ENCODE measurements at regions not wholly inside any gene's neighbourhood (a gene's known extent, or its start where the extent isn't known, plus 50 kb on each side); places are given as distances from the start of the nearest gene placed in this dataset.
"Not testable (repeated sequence)": the region's sequence is repeated elsewhere in the genome, so short reads cannot be mapped to it uniquely, and the experiment has no call there.

DNA sequence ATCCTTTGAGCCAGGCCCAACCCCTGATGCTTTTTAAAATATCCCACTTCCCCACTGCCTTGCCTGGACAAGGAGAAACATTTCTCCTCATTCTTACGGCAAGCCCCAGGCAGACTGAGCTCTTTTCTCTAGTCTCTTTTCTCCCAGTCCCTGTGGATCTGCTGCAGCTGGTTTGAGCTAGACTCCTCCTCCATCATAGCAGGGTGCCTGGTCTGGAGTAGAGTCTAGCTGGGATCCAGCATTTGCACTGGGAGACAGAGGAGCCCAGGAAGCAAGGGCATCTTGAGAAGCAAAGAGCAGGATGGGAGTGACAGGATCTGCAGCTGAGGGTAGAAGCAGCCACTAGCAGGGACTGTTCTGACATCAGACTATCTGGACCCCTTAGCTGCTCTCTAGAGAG lies 562.3 kb upstream of the COBL start:
- FAIRE-seq, result no peak

DNA sequence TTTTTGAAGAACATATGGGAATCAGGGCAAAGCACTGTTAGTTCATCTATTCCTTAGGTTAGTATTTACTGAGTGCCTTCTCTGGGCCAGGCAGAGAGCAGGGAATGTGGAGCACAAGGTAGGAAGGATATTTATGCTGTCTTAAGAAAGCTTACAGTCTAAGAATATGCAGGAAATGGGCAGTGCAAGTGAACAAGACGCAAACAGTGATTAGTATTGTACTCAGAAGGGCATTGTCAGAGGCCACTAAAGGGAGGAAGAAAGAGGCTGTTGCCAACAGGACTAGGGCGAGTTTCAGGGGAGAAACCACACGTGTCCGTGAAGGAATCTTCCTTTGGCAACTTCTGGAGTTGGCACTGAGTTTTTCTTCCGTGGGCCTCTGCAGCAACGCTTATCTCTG lies 552.8 kb upstream of the COBL start:
- no peak for FAIRE-seq

DNA sequence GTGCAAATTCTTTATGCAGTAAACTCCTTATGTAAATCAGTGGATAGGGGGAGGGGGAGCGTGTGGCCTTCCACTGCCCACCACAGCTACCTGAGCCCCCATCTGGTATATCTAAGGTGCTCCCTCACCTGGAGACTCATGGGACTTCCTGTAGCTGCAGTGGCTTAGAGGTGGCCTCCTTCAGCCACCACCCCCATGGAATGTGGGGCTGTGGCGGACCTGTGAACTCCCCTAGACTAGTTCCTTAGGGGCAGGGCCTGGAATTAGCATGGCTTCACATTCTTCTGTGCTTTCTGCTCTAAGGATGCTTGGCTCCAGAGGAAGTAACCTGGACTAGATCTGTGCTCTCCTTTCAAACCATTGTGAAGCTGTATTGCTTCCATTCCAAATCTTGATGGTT lies 550.5 kb upstream of the COBL start:
- FAIRE-seq, result no peak

DNA sequence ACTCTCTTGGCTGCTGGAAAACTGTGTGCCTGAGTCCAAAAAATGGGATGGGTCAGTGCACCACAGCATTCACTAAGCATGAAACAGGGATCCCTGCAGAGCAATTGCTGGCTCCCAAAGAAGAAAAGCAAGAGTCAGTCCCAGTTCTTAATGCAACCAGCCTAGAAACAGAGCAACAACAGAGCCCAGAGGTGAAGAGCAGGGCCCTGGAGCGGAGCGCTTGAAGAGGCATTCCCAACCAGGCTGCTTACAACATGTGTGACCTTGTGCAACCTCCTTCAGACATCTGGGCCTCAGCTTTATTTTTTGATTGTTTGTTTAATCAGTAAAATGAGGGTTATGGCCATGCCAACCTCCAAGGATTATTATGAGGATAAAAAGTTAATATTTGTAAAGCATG lies 543.7 kb upstream of the COBL start:
- no peak for FAIRE-seq

DNA sequence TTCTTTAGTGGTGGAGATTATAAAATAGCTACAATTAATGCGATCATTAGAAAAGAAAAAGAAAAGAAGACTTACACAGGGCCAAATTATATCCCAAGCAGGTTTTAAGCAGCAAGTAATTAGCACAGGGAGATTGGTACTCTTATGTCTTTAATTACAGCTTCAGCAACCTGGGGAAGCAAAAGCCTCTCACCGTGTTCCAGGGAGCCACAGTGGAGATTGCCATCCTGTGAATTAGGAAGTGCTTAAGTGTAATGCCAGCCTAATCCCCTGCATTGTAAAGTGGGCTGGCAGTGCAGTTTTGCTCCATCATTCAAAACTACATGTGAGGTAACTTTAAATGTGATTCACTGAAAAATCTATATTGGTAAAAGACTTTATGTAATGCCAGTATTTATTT lies 533.5 kb upstream of the COBL start:
- no peak for FAIRE-seq

DNA sequence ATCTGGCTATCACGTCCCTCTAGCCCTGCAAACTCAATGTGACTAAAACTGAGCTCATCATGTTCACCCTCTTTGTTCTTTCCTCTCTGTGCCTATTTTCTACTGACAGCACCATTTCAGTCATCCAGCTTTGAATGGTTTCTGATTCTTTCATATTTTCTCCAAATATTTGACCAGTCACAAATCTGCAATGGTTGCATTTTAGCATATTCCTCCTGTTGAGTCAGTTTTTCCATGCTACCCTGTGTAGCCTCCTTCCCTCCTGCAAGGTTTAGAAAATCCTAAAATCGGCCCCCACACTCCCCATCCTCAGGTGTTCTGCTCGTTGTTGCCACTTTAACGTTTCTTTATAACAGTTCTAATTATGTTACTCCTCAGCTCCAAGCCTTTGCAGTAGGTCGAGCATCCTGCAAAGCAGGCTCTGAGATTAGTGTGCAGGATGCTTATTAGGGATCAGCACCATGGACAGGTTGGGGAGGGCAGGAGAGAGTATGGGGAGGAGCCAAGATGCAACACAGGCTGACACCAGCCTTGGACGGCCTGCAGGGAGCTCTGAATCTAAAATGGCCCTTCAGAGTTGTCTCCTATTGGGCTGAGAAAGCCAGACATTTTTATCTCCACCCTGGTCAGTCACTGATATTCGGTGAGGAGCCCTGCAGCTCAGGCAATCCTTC lies 531.0 kb upstream of the COBL start:
- no peak for FAIRE-seq

DNA sequence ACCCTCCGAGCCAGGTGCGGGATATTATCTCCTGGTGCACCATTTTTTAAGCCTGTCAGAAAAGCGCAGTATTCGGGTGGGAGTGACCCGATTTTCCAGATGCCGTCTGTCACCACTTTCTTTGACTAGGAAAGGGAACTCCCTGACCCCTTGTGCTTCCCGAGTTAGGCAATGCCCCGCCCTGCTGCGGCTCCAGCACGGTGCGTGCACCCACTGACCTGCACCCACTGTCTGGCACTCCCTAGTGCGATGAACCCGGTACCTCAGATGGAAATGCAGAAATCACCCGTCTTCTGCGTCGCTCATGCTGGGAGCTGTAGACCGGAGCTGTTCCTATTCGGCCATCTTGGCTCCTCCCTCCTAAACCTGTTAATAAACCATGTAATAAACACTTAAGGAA lies 522.5 kb upstream of the COBL start:
- FAIRE-seq, result not testable (repeated sequence)

DNA sequence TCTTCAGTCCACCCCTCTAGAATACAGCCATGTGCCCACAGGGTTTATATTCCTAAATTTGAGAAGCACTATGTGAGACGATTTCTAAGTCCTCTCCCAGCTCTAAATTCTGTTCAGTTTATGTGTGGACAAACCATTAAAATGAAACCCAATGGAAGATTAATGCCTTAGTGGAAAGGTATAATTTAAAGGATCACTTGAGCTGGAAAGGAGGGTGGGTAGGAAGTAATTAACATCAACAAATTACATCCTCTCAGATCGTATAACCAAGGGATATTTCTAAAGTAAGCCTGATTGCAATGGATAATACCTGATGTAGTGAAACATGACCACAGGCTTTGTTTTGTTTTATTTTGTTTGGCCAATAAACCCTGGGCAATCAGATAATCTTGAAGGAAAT lies 511.0 kb upstream of the COBL start:
- no peak for FAIRE-seq

DNA sequence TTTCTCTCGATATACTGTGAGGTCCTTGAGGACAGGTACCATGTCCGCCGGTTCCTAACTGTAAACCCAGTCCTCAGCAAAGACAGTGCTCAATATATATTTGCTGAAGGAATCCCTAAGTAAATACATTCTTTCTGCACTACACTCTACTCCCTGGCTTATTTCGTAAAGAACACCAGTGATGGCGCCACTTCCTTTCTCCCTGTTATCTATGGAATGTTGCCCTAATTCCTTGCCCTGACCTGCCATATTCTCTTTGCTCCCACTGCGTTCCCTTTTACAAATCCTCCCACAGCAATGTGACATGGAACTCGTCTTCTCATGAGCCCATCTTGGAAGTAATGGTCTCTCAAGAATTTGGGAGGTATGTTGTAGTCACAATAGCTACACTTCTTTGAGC lies 507.4 kb upstream of the COBL start:
- FAIRE-seq, result no peak

DNA sequence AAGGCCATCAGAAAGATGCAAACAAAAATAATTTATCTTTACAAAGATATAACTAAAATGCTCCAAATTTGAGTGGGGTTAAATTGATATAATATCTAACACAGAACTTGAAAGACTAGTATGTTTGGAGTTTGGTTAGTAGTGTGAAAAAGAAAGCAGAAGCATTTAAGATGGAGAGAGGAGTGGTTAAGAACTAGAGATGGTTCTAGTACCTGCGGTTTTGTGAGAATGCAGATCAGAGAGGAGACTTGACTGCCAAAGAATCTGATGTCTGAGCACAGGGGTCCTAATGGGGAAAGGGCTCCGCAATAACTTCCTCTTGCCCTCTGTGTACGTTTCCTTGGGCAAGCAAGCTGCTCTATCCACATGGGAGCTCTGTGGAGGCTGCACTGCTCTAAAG lies 506.8 kb upstream of the COBL start:
- FAIRE-seq, result no peak

DNA sequence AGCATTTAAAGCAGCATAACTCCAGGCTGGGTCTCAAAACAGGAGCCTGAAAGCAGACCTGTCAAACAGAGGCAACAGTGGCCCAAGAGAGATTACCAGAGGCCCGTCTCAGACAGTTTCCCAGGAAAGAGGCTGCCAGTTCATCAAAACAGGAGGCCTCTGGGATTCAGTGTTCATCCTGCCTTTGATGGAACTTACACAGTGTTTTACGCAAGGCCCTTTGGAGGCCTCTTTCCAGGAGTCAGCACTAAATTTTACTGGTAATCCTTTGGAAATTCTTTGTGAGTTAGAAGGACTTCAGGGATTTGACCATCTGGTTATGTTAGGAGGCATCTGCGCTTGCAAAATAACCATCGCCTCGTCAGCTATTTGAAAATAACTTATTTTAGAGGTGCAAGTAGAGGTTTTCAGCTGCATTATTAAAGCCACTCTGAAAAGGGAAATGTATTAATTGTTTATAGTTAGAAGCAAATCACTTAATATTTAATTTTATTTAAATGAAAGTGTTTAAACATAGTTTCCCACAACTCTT lies 501.2 kb upstream of the COBL start:
- no peak for FAIRE-seq

DNA sequence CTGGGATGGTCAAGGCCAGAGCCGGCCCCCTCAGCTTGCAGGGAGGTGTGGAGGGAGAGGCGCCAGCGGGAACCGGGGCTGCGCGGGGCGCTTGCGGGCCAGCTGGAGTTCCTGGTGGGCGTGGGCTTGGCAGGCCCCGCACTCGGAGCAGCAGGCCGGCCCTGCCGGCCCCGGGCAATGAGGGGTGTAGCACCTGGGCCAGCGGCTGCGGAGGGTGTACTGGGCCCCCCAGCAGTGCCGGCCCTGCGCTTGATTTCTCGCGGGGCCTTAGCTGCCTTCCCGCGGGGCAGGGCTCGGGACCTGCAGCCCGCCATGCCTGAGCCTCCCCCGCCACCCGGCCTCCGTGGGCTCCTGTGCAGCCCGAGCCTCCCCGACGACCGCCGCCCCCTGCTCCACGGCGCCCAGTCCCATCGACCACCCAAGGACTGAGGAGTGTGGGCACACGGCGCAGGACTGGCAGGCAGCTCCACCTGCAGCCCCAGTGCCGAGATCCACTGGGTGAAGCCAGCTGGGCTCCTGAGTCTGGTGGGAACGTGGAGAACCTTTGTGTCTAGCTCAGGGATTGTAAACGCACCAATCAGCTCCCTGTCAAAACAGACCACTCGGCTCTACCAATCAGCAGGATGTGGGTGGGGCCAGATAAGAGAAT lies 489.3 kb upstream of the COBL start:
- FAIRE-seq, result not testable (repeated sequence)

DNA sequence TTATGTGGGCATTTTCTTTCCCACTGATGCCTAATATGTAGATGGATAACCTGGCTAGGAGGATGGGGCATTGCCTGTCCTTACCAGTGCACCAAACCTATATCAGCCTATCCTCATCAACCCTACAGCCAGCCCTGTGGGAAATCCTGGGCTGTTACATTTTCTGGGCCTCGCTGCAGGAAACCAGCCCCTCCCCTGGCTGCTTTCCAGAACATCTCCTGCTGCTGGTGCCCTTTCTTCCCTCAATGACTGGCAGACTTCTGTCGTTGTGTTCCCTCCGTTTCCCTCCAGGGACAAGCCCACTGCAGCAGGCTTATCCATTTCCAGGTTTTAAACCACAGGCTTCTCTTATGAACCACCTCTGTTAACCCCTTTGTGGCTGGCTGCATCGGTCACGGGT lies 486.1 kb upstream of the COBL start:
- no peak for FAIRE-seq

DNA sequence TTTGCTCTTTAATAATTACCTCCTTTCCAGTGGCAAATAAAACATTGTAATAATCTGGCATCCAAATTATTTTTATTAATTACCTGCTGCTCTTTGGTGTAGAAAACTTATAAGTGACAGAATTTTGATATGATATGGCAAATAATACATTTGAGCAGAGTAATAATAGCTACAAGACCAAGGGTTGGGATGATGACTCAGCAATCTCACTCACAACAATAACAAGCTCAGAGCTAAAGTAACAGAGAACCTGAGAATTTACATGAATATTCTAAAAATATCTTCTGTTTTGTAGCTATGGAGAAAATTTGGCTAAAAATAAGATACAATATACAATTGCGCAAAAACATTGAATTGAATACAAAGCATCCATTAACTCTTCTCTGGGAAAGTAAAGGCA lies 480.8 kb upstream of the COBL start:
- FAIRE-seq, result no peak

DNA sequence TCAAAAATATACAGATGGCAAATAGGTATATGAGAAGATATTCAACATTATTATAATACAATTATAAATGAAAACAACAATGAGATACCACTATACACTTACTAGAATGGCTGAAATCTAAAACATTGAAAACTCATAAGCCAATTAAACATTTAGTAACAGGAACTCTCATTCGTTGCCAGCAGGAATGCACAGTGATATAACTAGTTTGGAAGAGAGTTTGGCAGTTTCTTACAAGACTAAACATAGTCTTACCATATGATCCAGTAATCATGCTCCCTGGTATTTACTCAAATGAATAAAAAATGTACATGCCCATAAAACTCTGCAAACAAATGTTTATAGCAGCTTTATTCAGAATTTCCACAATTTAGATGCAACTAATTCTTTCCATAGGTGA lies 476.2 kb upstream of the COBL start:
- FAIRE-seq, result no peak

DNA sequence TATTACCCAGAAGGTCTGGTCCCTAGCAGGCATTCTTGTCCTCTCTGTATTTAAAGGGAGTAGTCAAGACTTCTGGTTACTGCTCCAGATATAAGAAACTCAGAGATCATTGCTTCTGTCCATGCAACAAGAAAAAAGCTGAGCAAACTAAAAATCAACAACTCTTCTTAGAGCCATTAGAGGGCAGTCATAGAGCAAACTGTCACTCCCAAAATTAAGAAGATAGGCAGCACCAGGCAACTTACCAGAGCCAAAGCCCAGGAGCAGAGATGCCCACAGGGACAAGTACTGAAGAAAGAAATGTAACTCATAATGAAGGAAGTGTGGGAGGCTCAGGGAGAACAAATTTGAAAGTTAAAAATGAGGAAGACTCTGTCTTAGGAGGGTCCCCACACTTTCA lies 472.9 kb upstream of the COBL start:
- no peak for FAIRE-seq

DNA sequence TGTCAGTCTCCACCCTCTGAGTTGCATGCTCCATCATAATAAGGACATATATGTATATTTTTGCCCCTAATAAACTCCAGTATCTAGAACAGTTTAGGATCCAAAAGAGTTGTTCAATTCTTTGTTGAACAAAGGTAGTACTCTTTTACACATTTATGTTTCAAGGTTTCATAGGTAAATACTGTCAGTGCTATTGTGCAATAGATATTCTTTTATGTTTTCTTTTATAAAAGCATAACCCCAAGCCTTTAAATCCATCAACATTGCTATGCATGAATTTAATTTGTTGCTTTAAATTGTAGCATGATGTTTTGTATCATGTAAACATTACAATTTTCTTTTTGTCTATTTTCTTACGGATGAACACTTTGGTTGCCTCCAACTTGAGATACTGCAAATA lies 469.7 kb upstream of the COBL start:
- no peak for FAIRE-seq

DNA sequence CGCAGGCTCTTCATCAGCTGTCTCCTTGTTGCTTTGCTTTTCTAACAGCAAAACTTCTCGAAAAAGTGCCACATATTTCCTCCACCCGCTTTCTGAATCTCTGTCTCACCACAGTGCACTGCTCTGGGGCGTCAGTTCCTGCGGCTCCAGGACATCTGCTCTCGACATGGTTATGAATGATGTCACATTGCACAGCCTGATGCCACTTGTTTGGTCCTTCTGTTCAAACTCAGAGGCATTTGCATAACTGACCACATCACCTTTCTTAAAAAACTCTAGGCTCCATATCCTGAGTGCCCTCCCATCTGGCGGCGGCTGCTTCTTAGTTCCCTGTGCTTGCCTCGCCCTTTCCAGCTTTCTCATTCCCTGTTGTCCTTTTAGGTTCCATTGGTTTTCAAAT lies 469.3 kb upstream of the COBL start:
- no peak for FAIRE-seq

DNA sequence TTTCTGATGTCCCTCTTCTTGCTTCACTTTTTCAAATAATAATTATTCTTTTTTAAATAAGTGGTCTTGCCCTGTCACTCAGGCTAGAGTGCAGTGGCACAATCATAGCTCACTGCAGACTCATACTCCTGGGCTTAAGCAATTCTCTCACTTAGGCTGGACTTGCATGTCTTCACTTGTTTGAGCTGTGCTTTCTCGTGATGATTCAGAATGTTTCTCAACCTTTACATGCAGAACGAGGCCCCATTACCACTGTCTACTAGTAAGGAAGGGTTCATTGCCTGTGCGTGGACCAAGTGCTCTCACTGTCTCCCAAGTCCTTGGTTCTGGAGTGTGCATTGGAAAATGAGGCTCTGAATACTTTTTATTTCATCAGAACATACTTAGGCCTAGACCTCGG lies 468.6 kb upstream of the COBL start:
- no peak for FAIRE-seq

DNA sequence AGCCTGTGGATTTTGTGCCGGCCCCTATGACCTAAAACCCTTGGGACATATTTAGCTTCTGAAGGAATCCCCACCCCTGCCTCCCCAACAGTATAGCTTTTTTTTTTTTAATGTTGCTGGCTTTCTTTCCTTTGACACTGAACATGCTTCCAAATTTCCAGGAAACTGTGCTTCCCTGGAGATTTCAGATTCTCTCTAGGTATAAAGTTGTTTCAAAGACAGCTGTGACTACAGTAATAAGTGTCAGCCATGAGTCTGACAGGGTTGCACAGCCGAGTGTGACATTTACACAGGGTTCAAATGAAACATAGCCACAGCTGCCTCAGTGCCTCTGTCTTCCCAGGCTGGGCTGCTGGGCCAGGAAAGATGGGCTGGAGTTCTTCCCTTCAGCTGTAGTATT lies 466.6 kb upstream of the COBL start:
- no peak for FAIRE-seq

DNA sequence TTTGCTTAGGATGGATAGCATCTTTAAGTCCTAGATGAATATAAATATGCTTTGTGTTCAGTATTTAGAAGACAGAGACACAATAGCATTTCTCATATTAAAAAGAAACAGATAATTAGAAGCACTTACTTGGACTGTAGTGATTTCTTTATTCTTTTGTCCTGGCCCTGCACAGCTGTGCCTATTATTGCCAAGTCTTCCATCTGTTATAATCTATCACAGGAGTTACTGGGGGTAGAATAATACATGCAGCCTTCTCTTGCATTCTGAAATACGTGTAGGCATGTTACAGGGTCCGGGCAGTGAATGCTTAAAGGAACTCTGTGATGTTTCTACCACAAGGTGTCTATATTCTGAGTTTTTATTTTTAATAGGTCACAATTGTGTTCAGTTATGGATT lies 461.5 kb upstream of the COBL start:
- FAIRE-seq, result no peak

DNA sequence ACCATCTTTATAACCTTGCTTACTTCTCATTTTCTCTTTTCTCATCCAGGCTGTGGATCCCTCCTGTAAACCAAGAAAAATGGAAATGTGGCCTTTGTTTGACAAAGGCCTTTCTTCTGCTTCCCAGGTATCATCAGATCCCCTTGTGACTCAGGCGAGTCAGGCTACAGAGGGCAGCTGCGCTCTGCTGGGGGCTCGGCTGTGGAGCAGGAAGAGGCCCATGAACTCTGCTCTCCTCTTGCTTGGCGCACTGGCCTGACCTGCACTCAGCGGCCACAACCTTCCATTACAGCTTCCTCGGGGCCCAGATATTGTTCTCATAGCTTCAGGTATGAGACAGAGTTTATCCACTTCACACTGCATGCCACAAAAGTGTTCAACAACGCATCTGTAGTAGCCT lies 457.6 kb upstream of the COBL start:
- FAIRE-seq, result no peak

DNA sequence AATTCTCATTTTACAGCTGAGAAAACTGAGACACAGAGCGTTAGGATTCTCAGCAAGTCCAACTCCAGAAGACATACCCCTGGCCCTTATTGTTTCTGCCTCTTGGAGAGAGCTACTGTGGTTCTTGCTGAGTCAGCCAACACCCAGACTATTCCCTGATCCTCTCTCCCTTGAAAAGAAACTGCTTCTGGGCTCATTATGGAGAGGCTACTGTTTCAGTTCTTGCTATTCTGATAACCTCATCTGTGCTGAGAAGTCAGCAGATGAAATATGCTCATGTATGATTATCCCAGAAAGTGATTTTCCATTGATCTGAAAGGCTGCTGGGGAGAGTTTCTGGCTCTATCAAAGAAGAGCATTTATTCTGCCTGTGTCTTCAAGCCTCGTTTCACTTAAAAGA lies 455.6 kb upstream of the COBL start:
- FAIRE-seq, result no peak

DNA sequence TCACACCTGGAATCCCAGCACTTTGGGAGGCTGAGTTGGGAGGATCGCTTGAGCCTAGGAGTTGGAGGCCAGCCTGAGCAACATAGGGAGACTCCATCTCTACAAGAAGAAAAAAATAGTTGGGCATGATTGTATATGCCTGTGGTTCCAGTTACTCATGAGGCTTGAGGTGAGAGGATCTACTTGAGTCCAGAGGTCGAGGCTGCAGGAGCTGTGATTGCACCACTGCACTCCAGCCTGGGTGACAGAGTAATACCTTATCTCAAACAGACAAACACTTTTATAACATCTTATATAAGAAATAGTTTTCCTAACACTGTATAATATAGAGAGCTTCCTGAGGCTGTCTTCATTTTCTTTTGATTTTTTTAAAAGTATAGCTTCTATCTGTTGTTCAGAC lies 448.4 kb upstream of the COBL start:
- FAIRE-seq, result no peak

DNA sequence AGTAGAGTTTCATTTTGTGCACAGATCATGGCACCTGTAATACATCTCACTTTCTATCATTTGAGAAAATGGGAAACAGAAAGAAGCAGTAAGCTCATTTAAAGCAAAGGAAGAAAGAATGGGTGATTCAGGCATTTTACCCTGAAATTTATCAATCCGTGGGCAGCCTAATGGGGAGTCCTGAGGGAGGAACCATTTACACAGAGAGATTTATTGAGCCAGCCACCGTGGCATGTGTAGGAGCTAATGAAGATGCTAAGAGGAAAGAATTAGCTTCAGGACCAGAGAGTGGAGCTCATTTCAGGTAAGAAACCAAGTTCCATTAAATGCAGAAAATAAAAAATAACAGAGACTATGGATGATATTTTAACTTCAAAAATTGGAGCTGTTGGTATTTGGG lies 443.4 kb upstream of the COBL start:
- FAIRE-seq, result no peak

Data from A204.1 (cell line).